Smooth muscle cell (in vitro differentiated cells): ENCODE measurements at regions not wholly inside any gene's neighbourhood (a gene's known extent, or its start where the extent isn't known, plus 50 kb on each side); places are given as distances from the start of the nearest gene placed in this dataset.

Experiments used
- DNase-seq: peaks from one replicate; lab custom pipeline; 2025; ENCODE audit not compliant: unreplicated experiment; lab: John Stamatoyannopoulos, UW
- H2AFZ ChIP-seq: fragments of 200-600 bp; sonication (generic); 2 replicates; pipeline ENCODE4 v1.6.0; 2016; ENCODE audit warnings: antibody characterized with exemption, low read depth, mild to moderate bottlenecking
- H3F3A ChIP-seq: fragments of 200-600 bp; sonication (generic); 2 replicates; pipeline ENCODE4 v1.6.0; 2017; ENCODE audit warnings: antibody characterized with exemption, low read depth
- H3K27ac ChIP-seq: fragments of 200-600 bp; sonication (generic); 2 replicates; pipeline ENCODE4 v1.5.1; 2016; ENCODE audit warnings: low read depth, mild to moderate bottlenecking
- H3K27me3 ChIP-seq: fragments of 200-600 bp; sonication (generic); 2 replicates; pipeline ENCODE4 v1.6.1; 2016; ENCODE audit warnings: low read depth, mild to moderate bottlenecking
- H3K36me3 ChIP-seq: fragments of 200-600 bp; sonication (generic); 2 replicates; pipeline ENCODE4 v1.5.1; 2016; ENCODE audit warnings: low read depth
- H3K4me1 ChIP-seq: fragments of 200-600 bp; sonication (generic); 2 replicates; pipeline ENCODE4 v1.5.1; 2016; ENCODE audit warnings: low read depth
- H3K4me2 ChIP-seq: fragments of 200-600 bp; sonication (generic); 2 replicates; pipeline ENCODE4 v1.6.0; 2016; ENCODE audit warnings: mild to moderate bottlenecking
- H3K4me3 ChIP-seq: fragments of 200-600 bp; sonication (generic); 2 replicates; pipeline ENCODE4 v1.5.1; 2016; ENCODE audit warnings: mild to moderate bottlenecking
- H3K79me2 ChIP-seq: fragments of 200-600 bp; sonication (generic); 2 replicates; pipeline ENCODE4 v1.6.0; 2016; ENCODE audit warnings: low read depth, mild to moderate bottlenecking
- H3K9ac ChIP-seq: fragments of 200-600 bp; sonication (generic); 2 replicates; pipeline ENCODE4 v1.6.0; 2016; ENCODE audit warnings: low read depth
- H3K9me3 ChIP-seq: fragments of 200-600 bp; sonication (generic); replicated peaks from 2 replicates; pipeline ENCODE4 v1.5.1; 2016; ENCODE audit warnings: low read depth
- H4K20me1 ChIP-seq: fragments of 200-600 bp; sonication (generic); 2 replicates; pipeline ENCODE4 v1.6.0; 2016; ENCODE audit warnings: low read depth
- CTCF ChIP-seq: fragments of 200-600 bp; sonication (generic); IDR thresholded peaks from 2 replicates; pipeline ENCODE4 v1.5.1; 2017; ENCODE audit warnings: borderline replicate concordance, mild to moderate bottlenecking, antibody characterized with exemption; ENCODE audit not compliant: insufficient read depth, poor library complexity, severe bottlenecking
- WGBS: methylation state at CpG from one replicate; pipeline ENCODE4 v1.1.7; 2016; ENCODE audit warnings: low lambda C conversion rate; 5-methylcytosine and 5-hydroxymethylcytosine counted together

- no peak for DNase-seq
Observed at GRCh38 chr4:138616775-138617174, 374.6 kb upstream of the SLC7A11 start.

GRCh38 chr4:138614398-138615142, 372.4 kb upstream of the SLC7A11 start:
- no peaks in the 10 kb centered on the region for H3K79me2 ChIP-seq
- no peak overlapping the region for H3K4me3 ChIP-seq
- H3K27me3 ChIP-seq, result no peaks in the 10 kb centered on the region
- DNase-seq, result no peak
- WGBS, result 90% methylated on average over 3 of the region's 3 CpGs
- H3K27ac ChIP-seq, result no peak overlapping the region
- no peak overlapping the region for H3K9ac ChIP-seq
- no peak overlapping the region for H2AFZ ChIP-seq
- no peak overlapping the region for H3K4me2 ChIP-seq
- no peaks in the 10 kb centered on the region for H3K36me3 ChIP-seq
- no peak for TF ChIP-seq CTCF
- no peaks in the 10 kb centered on the region for H4K20me1 ChIP-seq
- no peaks in the 10 kb centered on the region for H3F3A ChIP-seq
- peaks cover 8% of the 10 kb centered on the region for H3K4me1 ChIP-seq
- H3K9me3 ChIP-seq, result no peaks in the 10 kb centered on the region

More at GRCh38 chr4:138616775-138617174, 374.6 kb upstream of the SLC7A11 start:
- no peak for TF ChIP-seq CTCF
- Histone ChIP-seq H3K4me3 (no peak overlapping the region), H3K79me2 (no peaks in the 10 kb centered on the region), H3K36me3 (no peaks in the 10 kb centered on the region), H4K20me1 (no peaks in the 10 kb centered on the region), H3K27ac (no peak overlapping the region), H3F3A (no peaks in the 10 kb centered on the region), H3K4me1 (peaks cover 2% of the 10 kb centered on the region), H3K27me3 (no peaks in the 10 kb centered on the region), H3K9ac (no peak overlapping the region), H3K9me3 (no peaks in the 10 kb centered on the region), H3K4me2 (no peak overlapping the region), H2AFZ (no peak overlapping the region)
- WGBS, result 80% methylated on average over 2 of the region's 2 CpGs

GRCh38 chr4:138612428-138612827, 370.3 kb upstream of the SLC7A11 start:
- H3K27ac ChIP-seq, result no peak overlapping the region
- no peak overlapping the region for H3K4me2 ChIP-seq
- H3K79me2 ChIP-seq, result no peaks in the 10 kb centered on the region
- peaks cover 8% of the 10 kb centered on the region for H3K4me1 ChIP-seq
- no peak for TF ChIP-seq CTCF
- H3F3A ChIP-seq, result no peaks in the 10 kb centered on the region
- DNase-seq, result no peak
- H3K27me3 ChIP-seq, result no peaks in the 10 kb centered on the region
- H3K36me3 ChIP-seq, result no peaks in the 10 kb centered on the region
- no peaks in the 10 kb centered on the region for H4K20me1 ChIP-seq
- no peaks in the 10 kb centered on the region for H3K9me3 ChIP-seq
- H3K4me3 ChIP-seq, result no peak overlapping the region
- H3K9ac ChIP-seq, result no peak overlapping the region
- WGBS, result 95% methylated on average over 1 of the region's 1 CpG
- no peak overlapping the region for H2AFZ ChIP-seq

- no peaks in the 10 kb centered on the region for H3F3A ChIP-seq
- TF ChIP-seq CTCF, result no peak
- H3K9me3 ChIP-seq, result no peaks in the 10 kb centered on the region
- no peak overlapping the region for H3K4me3 ChIP-seq
- no peaks in the 10 kb centered on the region for H3K27me3 ChIP-seq
- no peaks in the 10 kb centered on the region for H3K79me2 ChIP-seq
- DNase-seq, result no peak
- whole genome bisulfite sequencing, result 10% methylated on average over 2 of the region's 2 CpGs
- peaks cover 8% of the 10 kb centered on the region for H3K4me1 ChIP-seq
- H3K27ac ChIP-seq, result no peak overlapping the region
- no peaks in the 10 kb centered on the region for H3K36me3 ChIP-seq
- no peaks in the 10 kb centered on the region for H4K20me1 ChIP-seq
- H2AFZ ChIP-seq, result no peak overlapping the region
- no peak overlapping the region for H3K4me2 ChIP-seq
- H3K9ac ChIP-seq, result no peak overlapping the region
Observed at GRCh38 chr4:138611721-138612120, 369.6 kb upstream of the SLC7A11 start.
